ENCODE measurements at regions not wholly inside any gene's neighbourhood (a gene's known extent, or its start where the extent isn't known, plus 50 kb on each side); places are given as distances from the start of the nearest gene placed in this dataset.

GRCh38 chr2:6167592-6168138 is 475.5 kb downstream of the SOX11 start:
- Histone ChIP-seq H3K4me2 (ENCODE audit: insufficient read depth in 1 of 2, low read depth in 2 of 2, low read length in 2 of 2) (no peak overlapping the region), H4K20me1 (replicated peaks in 1 of 2; ENCODE audit: control insufficient read depth in 1 of 2, insufficient read depth in 2 of 2, low read length in 2 of 2) (no peaks in the 10 kb centered on the region), H3K9me3 (ENCODE audit: insufficient read depth in 2 of 2, low read depth in 1 of 2, low read length in 1 of 2) (no peaks in the 10 kb centered on the region), H3K23me2 (ENCODE audit: low read depth, low read length) (no peaks in the 10 kb centered on the region; the same call in 1 of the 2 replicates), H4K8ac (ENCODE audit: extremely low read depth, insufficient read depth, low read length) (no peak overlapping the region), H2BK5ac (ENCODE audit: low read depth, low read length) (no peak overlapping the region), H3K9ac (replicated peaks in 1 of 4; ENCODE audit: extremely low read depth in 1 of 4, low read depth in 3 of 4, low read length in 3 of 4) (no peak overlapping the region), H3K23ac (ENCODE audit: insufficient read length) (no peak overlapping the region), H3K36me3 (ENCODE audit: control insufficient read depth in 2 of 4, insufficient read depth in 4 of 4, low read length in 3 of 4) (no peaks in the 10 kb centered on the region), H2BK120ac (replicated peaks; ENCODE audit: low read depth, low read length) (no peak overlapping the region), H2BK20ac (ENCODE audit: low read length) (no peak overlapping the region), H3K4me3 (ENCODE audit: extremely low read depth in 1 of 4, insufficient read depth in 2 of 4, low read depth in 3 of 4, low read length in 4 of 4) (no peak overlapping the region), H3K79me1 (ENCODE audit: low read depth, low read length) (no peaks in the 10 kb centered on the region), H3K79me2 (ENCODE audit: control insufficient read depth in 1 of 2, insufficient read depth in 2 of 2, low read length in 2 of 2) (no peaks in the 10 kb centered on the region), H2AK5ac (ENCODE audit: low read depth, low read length) (no peak overlapping the region), H4K5ac (ENCODE audit: insufficient read length, low read depth, low read length) (no peak overlapping the region), H2BK15ac (ENCODE audit: low read length) (no peak overlapping the region), H3K27me3 (replicated peaks in 1 of 4; ENCODE audit: control insufficient read depth in 3 of 4, extremely low read depth in 1 of 4, insufficient read depth in 3 of 4, low read length in 3 of 4) (no peaks in the 10 kb centered on the region), H4K91ac (replicated peaks; ENCODE audit: insufficient read length, low read length) (no peak overlapping the region), H3K14ac (ENCODE audit: insufficient read length) (no peak overlapping the region), H2BK12ac (ENCODE audit: low read depth, low read length) (no peak overlapping the region), H3K56ac (replicated peaks; ENCODE audit: insufficient read length, low read depth, low read length) (no peak overlapping the region), H2AFZ (ENCODE audit: low read length) (no peak overlapping the region), H3K4ac (replicated peaks; ENCODE audit: insufficient read length, low read depth, low read length) (no peak overlapping the region), H3K27ac (ENCODE audit: low read depth, low read length) (no peak overlapping the region), H3K4me1 (replicated peaks in 1 of 4; ENCODE audit: control insufficient read depth in 3 of 4, insufficient read depth in 4 of 4, low read length in 3 of 4) (no peaks in the 10 kb centered on the region; a peak in 2 of 7 replicates), H3K18ac (ENCODE audit: extremely low read depth, low read length) (no peak overlapping the region)
- WGBS, 2 experiments (ENCODE audit: extremely low coverage in 1 of 2, insufficient coverage in 1 of 2, insufficient read length in 1 of 2, insufficient replicate concordance in 2 of 2, low coverage in 1 of 2, low lambda C conversion rate in 2 of 2, missing lambda C conversion rate in 1 of 2) = 91% methylated on average over 14 of the region's 14 CpGs; no CpG with 5 or more reads in 1 of the 2 experiments
- DNase-seq (ENCODE audit: low read depth in 1 of 2, low spot score in 2 of 2) (no peak), FAIRE-seq (no peak)
- TF ChIP-seq SUZ12 (IDR thresholded peaks at IDR 0.05; ENCODE audit: low read length) (no peak), POU5F1 (IDR thresholded peaks at IDR 0.05; ENCODE audit: low read depth, low read length) (no peak), CTCF (IDR thresholded peaks at IDR 0.05; ENCODE audit: control extremely low read depth in 1 of 3, insufficient read depth in 1 of 3, low read depth in 1 of 3, low read length in 3 of 3) (no peak), ASH2L (IDR thresholded peaks at IDR 0.05; ENCODE audit: low read length) (no peak), EP300 (IDR thresholded peaks at IDR 0.05; ENCODE audit: borderline replicate concordance in 1 of 2, low read depth in 2 of 2, low read length in 2 of 2) (no peak), PHF8 (conservative IDR thresholded peaks at IDR 0.05; ENCODE audit: low read depth, low read length) (no peak), JUN (IDR thresholded peaks at IDR 0.05; ENCODE audit: low read depth, low read length) (no peak), KDM5A (IDR thresholded peaks at IDR 0.05; ENCODE audit: low read length) (no peak), SIN3A (conservative IDR thresholded peaks at IDR 0.05 in 1 of 2, IDR thresholded peaks at IDR 0.05 in 1 of 2; ENCODE audit: low read depth in 1 of 2, low read length in 2 of 2) (no peak), MAX (IDR thresholded peaks at IDR 0.05) (no peak), CHD1 (IDR thresholded peaks at IDR 0.05; ENCODE audit: low read depth, low read length) (no peak)
- POLR2A ChIA-PET (ENCODE audit: partially characterized antibody) = no interaction called here
- CTCF ChIA-PET (ENCODE audit: partially characterized antibody) = no interaction called here

Measured in H1 (cell line).